Activated naive CD4-positive, alpha-beta T cell treated with anti-CD3 and anti-CD28 coated beads for 36 hours (primary cell): ENCODE measurements at regions not wholly inside any gene's neighbourhood (a gene's known extent, or its start where the extent isn't known, plus 50 kb on each side); places are given as distances from the start of the nearest gene placed in this dataset.

ENCODE experiments used
- CTCF ChIA-PET: fragments of 350-600 bp; sonication (Branson Sonifier 250); formaldehyde crosslinking; loops from one replicate; lab custom pipeline; 2021; ENCODE audit warnings: antibody characterized with exemption; lab: Charles Lee
- DNase-seq: peaks from one replicate; pipeline ENCODE4 v3.0.0-alpha.2; 2020
- H3K27ac Mint-ChIP-seq: one replicate; pipeline ENCODE4 v1.8.0; 2021; ENCODE audit warnings: mild to moderate bottlenecking, mixed read lengths
- H3K27me3 Mint-ChIP-seq: one replicate; pipeline ENCODE4 v1.8.0; 2021; ENCODE audit warnings: low read depth, mixed read lengths
- H3K36me3 Mint-ChIP-seq: one replicate; pipeline ENCODE4 v1.8.0; 2021; ENCODE audit warnings: low read depth, mixed read lengths
- H3K4me1 Mint-ChIP-seq: one replicate; pipeline ENCODE4 v1.8.0; 2021; ENCODE audit warnings: low read depth, mixed read lengths
- H3K4me3 Mint-ChIP-seq: one replicate; pipeline ENCODE4 v1.8.0; 2021; ENCODE audit warnings: mild to moderate bottlenecking, moderate library complexity, mixed read lengths
- H3K9me3 Mint-ChIP-seq: one replicate; pipeline ENCODE4 v1.8.0; 2021; ENCODE audit warnings: mixed read lengths
- intact Hi-C: fragments of 100-400 bp; cut with micrococcal nuclease; formaldehyde crosslinking; loops from one replicate; pipeline ENCODE4 v1.15.1; 2023

- CTCF ChIA-PET, result no interaction called here
- Mint-ChIP-seq H3K27me3 (peaks cover 4% of the 10 kb centered on the region), H3K27ac (no peak overlapping the region), H3K4me1 (no peaks in the 10 kb centered on the region), H3K36me3 (no peaks in the 10 kb centered on the region), H3K9me3 (no peaks in the 10 kb centered on the region), H3K4me3 (no peak overlapping the region)
- intact Hi-C loops, result no loop called here
- DNase-seq, result no peak
Measured at GRCh38 chr2:20525041-20526035, 78.5 kb downstream of the RHOB start.

GRCh38 chr2:20526160-20526559 is 79.3 kb downstream of the RHOB start:
- Mint-ChIP-seq H3K27me3 (peaks cover 4% of the 10 kb centered on the region), H3K4me3 (no peak overlapping the region), H3K4me1 (no peaks in the 10 kb centered on the region), H3K9me3 (no peaks in the 10 kb centered on the region), H3K27ac (no peak overlapping the region), H3K36me3 (no peaks in the 10 kb centered on the region)
- intact Hi-C loops, result no loop called here
- CTCF ChIA-PET, result no interaction called here
- DNase-seq, result no peak

DNA sequence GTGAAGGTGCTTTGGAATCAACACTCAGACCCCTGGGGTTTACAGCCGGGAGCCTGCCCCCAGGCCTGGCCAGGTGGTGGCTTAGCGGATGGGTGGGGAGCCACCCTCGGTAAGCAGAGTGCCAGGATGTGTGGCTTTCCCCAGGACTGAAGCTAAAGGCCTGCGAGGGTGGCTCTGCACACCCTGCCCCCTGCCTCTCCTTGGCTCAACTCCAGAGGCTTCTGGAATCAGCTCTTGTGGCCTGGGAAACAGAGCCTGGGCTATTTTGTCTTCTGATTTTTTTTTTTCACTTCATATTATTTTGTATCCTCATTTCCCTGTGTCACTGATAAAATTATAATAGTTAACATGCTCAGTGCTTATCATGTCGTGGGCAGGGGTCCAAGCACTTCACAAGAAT is 79.8 kb downstream of the RHOB start:
- no peak overlapping the region for H3K27ac Mint-ChIP-seq
- intact Hi-C loops, result no loop called here
- CTCF ChIA-PET, result no interaction called here

DNA sequence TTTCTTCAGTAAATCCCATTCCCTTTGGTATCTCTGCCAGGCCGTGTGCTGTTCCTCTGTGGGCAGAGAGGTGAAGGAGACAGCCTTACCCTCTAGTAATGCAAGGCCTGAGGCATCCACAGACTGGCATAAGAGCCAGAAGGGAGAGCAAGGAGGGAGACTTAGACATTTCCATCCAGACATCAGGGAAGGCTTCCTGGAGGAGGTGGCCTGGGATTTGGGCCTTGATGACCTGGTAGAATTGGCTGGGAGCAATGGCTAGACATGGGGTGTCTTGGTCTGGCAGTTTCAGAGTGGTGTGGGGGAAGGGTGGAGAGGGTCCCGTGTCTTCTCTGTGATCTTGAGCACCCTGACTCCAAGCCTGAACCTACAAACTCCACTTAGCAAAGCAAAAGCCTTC is 81.8 kb downstream of the RHOB start:
- H3K9me3 Mint-ChIP-seq, result no peaks in the 10 kb centered on the region
- peaks cover 2% of the 10 kb centered on the region for H3K27me3 Mint-ChIP-seq
- H3K36me3 Mint-ChIP-seq, result no peaks in the 10 kb centered on the region
- intact Hi-C loops, result no loop called here
- no peak for DNase-seq
- CTCF ChIA-PET, result no interaction called here
- no peaks in the 10 kb centered on the region for H3K4me1 Mint-ChIP-seq
- H3K4me3 Mint-ChIP-seq, result no peak overlapping the region
- no peak overlapping the region for H3K27ac Mint-ChIP-seq

More for the DNA sequence above, 79.8 kb downstream of the RHOB start:
- peaks cover 4% of the 10 kb centered on the region for H3K27me3 Mint-ChIP-seq
- no peaks in the 10 kb centered on the region for H3K4me1 Mint-ChIP-seq
- H3K9me3 Mint-ChIP-seq, result no peaks in the 10 kb centered on the region
- H3K4me3 Mint-ChIP-seq, result no peak overlapping the region
- H3K36me3 Mint-ChIP-seq, result no peaks in the 10 kb centered on the region
- no peak for DNase-seq

- H3K4me3 Mint-ChIP-seq, result no peak overlapping the region
- no peak for DNase-seq
- no peaks in the 10 kb centered on the region for H3K9me3 Mint-ChIP-seq
- H3K4me1 Mint-ChIP-seq, result no peaks in the 10 kb centered on the region
- no peaks in the 10 kb centered on the region for H3K36me3 Mint-ChIP-seq
- CTCF ChIA-PET, result interaction anchor here (1.7 kb wide), 1 partner anchor 13 kb away, joined by 3 read pairs; no protein-coding TSS in a partner anchor
- intact Hi-C loops, result no loop called here
- H3K27ac Mint-ChIP-seq, result no peak overlapping the region
- H3K27me3 Mint-ChIP-seq, result no peaks in the 10 kb centered on the region
Measured at GRCh38 chr2:20530520-20530919, 83.6 kb downstream of the RHOB start.

DNA sequence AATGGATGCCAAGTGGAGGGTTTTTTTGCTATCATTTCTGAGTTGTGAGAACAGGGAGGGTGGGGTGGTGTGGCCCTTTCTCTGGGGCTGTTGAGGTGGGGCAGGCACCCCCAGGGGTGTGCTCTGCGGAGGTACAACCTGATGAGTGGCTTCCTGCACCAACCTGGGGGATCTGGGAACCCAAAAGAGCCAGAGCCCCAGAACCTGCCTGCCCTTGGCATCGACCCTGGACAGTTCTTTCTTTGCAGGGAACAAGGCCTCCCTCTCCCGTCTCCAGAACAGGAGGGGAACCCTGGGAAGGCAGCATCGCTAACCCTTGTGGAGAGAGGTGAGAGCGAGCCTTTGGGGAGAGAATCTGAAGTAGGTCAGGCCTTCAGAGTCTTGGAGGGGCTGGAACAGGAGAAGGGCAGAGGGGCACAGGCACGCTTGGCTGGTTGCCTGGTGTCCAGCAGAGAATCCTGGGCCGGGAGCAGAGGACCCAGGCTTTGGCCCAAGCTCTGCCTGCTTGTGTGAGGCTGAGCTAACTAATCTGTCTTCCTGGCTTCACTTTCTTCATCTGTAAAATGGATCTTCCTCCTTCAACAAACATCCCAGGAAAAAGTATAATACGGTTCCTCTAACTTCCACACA is 84.9 kb downstream of the RHOB start:
- Mint-ChIP-seq H3K27me3 (no peaks in the 10 kb centered on the region), H3K4me1 (no peaks in the 10 kb centered on the region), H3K9me3 (no peaks in the 10 kb centered on the region), H3K36me3 (no peaks in the 10 kb centered on the region), H3K4me3 (no peak overlapping the region), H3K27ac (no peak overlapping the region)
- intact Hi-C loops, result no loop called here
- CTCF ChIA-PET, result no interaction called here
- no peak for DNase-seq

DNA sequence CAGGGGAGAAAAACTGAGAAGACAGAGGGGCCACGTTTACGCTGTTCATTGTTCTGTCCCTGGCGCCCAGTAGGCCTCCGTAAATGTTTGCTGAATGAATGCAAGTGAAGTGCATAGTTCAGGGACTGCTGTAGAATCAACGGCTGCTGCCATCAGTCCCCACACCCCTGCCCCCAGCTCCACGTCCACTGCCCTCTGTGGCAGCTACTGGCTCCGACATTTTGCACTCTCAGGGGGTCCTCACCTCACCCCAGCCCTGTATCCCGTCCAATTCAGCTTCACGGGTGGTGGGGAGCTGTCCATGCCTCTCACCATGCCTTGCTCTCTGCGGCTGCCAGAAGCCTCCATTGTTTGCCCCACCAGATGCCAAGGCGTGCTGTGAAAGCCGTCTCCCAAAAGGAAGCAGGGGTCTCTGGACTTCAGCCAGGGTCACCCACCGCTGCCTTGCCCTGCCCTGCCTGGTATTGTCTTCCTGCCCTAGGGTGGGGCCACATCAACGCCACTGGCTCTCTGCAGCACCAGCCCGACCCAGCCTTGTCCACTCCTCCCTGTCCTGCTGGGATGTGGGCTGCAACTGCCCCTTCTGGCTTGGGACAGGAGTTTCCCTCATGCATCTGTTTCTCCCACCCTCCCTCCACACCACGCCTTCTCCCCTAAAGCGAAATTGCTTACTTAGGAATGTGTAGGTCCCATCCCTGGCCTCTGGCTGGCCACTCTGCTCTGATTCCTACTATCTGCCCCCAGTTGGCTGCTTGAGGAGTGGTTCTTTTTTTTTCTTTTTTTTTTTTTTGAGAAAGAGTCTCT is 86.0 kb downstream of the RHOB start:
- no peaks in the 10 kb centered on the region for H3K9me3 Mint-ChIP-seq
- no peaks in the 10 kb centered on the region for H3K36me3 Mint-ChIP-seq
- no peak for DNase-seq
- CTCF ChIA-PET, result no interaction called here
- intact Hi-C loops, result no loop called here
- no peak overlapping the region for H3K4me3 Mint-ChIP-seq
- no peaks in the 10 kb centered on the region for H3K4me1 Mint-ChIP-seq
- H3K27me3 Mint-ChIP-seq, result no peaks in the 10 kb centered on the region
- no peak overlapping the region for H3K27ac Mint-ChIP-seq

DNA sequence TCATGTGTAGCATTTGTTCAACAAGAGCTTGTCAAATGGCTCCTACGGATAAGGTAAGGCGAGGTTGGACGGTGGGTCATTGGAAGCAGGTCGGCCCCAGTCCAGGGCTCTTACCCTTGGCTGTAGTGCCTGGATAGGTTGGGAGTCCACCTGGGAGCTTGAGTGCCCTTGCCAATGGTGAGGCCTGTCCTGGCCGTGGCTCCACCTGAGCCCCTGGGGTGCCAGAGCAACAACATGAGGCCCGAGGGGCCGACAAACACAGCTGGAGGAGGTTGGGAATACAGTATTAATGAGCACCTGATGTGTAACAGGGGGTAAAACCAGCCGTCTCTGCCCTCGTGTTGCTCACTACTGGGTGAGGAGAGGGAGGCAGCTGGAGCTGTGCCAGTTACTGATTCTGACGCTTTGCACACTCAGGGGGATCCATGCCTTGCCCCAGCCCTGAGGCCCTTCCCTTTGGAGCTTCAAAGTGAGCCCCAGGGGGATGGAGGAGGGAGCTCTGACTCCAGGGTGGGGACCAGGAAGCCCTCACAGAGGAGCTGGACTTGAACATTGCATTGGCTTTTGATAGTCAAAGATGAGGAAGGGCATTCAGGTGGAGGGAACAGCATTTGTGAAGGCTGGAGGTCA is 87.2 kb downstream of the RHOB start:
- Mint-ChIP-seq H3K4me1 (no peaks in the 10 kb centered on the region), H3K4me3 (no peak overlapping the region), H3K9me3 (no peaks in the 10 kb centered on the region), H3K27me3 (no peaks in the 10 kb centered on the region), H3K36me3 (no peaks in the 10 kb centered on the region), H3K27ac (no peak overlapping the region)
- DNase-seq, result no peak
- intact Hi-C loops, result no loop called here
- CTCF ChIA-PET, result no interaction called here

DNA sequence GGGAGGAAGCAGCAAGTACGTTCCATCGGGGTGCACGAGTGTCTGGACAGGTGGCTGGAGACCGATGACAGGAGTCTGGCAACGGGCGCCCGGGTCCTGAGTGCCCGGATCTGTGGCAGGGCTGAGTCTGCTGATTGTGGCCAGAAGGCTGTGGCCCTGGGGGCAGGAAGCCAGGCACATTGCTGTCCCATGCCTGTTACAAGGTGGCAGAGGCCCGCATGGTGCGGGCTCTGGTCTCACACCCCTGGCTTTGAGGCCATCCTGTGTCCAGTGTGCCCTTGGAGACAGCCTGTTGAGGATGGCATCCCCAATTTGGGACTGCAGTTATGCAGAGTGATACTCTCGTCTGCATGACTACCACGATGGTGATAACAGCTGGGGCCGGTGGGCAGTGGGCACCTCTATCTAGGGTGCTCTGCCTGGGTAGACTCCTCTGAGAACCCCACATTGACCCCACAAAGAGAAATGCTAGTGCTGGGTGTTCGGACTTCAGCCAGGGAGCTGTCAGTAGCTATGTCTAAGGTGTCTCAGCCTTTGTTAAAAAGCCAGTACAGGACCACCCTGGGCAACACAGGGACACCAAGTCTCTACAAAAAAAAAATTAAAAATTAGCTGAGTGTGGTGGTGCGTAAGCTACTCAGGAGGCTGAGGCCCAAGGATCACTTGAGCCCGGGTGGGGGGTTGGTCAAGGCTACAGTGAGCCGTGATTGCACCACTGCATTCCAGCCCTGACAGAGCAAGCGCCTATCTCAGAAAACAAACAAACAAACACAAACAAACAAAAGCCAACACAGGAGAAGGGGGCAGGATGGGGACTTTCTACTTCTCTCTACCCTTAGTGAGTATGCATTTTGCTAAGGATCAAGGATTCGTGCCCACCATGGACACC is 88.3 kb downstream of the RHOB start:
- no peaks in the 10 kb centered on the region for H3K36me3 Mint-ChIP-seq
- no peak overlapping the region for H3K4me3 Mint-ChIP-seq
- intact Hi-C loops, result no loop called here
- H3K9me3 Mint-ChIP-seq, result no peaks in the 10 kb centered on the region
- CTCF ChIA-PET, result no interaction called here
- H3K4me1 Mint-ChIP-seq, result no peaks in the 10 kb centered on the region
- no peaks in the 10 kb centered on the region for H3K27me3 Mint-ChIP-seq
- no peak overlapping the region for H3K27ac Mint-ChIP-seq
- DNase-seq, result no peak

DNA sequence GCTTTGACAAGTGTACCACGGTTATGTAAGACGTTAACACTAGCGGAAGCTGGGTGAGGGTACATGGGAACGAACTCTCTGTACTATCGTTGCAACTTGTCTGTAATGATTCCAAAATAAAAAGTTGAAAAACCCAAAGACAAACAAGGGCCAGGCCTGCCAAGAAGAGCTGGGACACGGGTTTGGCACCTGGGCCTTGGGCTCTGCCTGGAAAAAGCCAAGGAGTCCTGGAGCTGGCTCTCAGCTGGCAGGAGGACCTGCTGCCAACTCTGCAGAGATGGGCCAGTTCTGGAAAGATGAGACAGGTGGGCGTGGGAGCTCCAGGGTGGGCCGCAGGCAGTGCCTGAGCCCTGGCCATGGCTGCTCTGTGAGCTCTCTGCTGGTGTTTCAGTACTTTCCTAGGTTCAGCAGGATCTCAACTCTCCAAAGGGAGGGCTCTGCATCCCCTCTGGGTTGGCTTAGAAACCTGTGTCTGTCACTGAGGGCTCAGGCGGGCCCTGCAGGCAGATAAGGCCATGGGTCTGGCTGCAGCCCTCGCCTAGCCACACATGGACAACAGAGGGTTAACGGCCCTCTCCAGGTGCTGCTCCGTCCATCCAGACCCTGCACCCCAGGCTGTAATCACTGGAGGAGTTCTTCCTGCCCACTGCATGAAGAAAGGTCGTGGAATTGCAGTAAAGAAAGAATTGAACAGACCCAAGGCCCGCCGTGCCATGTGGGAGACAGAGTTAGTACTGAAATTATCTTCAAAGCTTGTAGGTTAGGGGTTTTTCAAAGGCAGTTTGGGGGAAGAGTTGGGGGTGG is 89.9 kb downstream of the RHOB start:
- DNase-seq, result no peak
- Mint-ChIP-seq H3K36me3 (no peaks in the 10 kb centered on the region), H3K27ac (no peak overlapping the region), H3K9me3 (no peaks in the 10 kb centered on the region), H3K4me3 (no peak overlapping the region), H3K27me3 (no peaks in the 10 kb centered on the region), H3K4me1 (no peaks in the 10 kb centered on the region)
- intact Hi-C loops, result no loop called here
- CTCF ChIA-PET, result interaction anchor here (0.5 to 1.3 kb wide), 2 partner anchors 115 to 427 kb away, joined by 4 to 5 read pairs; no protein-coding TSS in a partner anchor
